Suprapubic skin (tissue), 4 donors: ENCODE measurements at regions not wholly inside any gene's neighbourhood (a gene's known extent, or its start where the extent isn't known, plus 50 kb on each side); places are given as distances from the start of the nearest gene placed in this dataset.

Experiments used
- POLR2A ChIP-seq, 2 donors: fragments of 450-650 bp; IDR thresholded peaks; one replicate each; pipeline ENCODE4 v1.6.1; 2017; ENCODE audit warnings: antibody characterized with exemption in 2 of 2, mild to moderate bottlenecking in 2 of 2, moderate library complexity in 2 of 2
- POLR2AphosphoS5 ChIP-seq, 3 donors: sonication (generic); formaldehyde crosslinking; IDR thresholded peaks; one replicate each; pipeline ENCODE4 v1.6.1; 2017; ENCODE audit warnings: antibody characterized with exemption in 3 of 3
- TF ChIP-seq, protein P1 (sequence below), 2 donors: fragments of 200-600 bp in 1 of 2; fragments of 450-650 bp in 1 of 2; sonication (generic) in 1 of 2; IDR thresholded peaks; one replicate each; pipeline ENCODE4 v1.5.1; 2016 to 2019; ENCODE audit warnings: antibody characterized with exemption in 2 of 2, mild to moderate bottlenecking in 1 of 2, moderate library complexity in 1 of 2

DNA sequence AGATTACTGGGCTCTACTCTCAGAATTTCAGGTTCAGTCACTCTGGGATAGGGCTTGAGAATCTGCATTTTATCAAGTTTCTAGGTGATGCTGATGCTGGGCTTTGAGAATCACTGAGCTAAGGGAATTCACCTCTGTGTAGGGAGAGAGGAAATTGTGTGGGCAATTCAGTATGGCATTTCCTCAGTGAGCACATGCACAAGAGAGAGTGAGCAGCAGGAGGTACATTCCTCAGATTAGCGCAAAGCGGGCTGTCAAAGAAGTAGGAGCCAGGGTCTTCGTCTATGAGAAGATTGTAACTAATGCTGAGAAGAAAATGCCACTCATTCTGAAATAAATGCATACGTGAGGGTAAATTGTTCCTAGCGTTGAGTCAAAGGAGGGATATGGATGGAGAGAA lies 175.9 kb downstream of the KIF4B start:
- TF ChIP-seq, protein P1, sequence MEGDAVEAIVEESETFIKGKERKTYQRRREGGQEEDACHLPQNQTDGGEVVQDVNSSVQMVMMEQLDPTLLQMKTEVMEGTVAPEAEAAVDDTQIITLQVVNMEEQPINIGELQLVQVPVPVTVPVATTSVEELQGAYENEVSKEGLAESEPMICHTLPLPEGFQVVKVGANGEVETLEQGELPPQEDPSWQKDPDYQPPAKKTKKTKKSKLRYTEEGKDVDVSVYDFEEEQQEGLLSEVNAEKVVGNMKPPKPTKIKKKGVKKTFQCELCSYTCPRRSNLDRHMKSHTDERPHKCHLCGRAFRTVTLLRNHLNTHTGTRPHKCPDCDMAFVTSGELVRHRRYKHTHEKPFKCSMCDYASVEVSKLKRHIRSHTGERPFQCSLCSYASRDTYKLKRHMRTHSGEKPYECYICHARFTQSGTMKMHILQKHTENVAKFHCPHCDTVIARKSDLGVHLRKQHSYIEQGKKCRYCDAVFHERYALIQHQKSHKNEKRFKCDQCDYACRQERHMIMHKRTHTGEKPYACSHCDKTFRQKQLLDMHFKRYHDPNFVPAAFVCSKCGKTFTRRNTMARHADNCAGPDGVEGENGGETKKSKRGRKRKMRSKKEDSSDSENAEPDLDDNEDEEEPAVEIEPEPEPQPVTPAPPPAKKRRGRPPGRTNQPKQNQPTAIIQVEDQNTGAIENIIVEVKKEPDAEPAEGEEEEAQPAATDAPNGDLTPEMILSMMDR (IDR thresholded peaks at IDR 0.05), result no peak
- TF ChIP-seq POLR2AphosphoS5 (IDR thresholded peaks at IDR 0.05), result no peak
- no peak for TF ChIP-seq POLR2A (IDR thresholded peaks at IDR 0.05)
